ENCODE measurements at regions not wholly inside any gene's neighbourhood (a gene's known extent, or its start where the extent isn't known, plus 50 kb on each side); places are given as distances from the start of the nearest gene placed in this dataset.

GRCh38 chrX:34406580-34406979 lies 250.5 kb downstream of the TMEM47 start:
- H3K36me3 Mint-ChIP-seq: no peaks in the 10 kb centered on the region
- H3K4me1 Mint-ChIP-seq: no peaks in the 10 kb centered on the region
- H3K27me3 ChIP-seq (ENCODE audit: control insufficient read depth, insufficient read depth, low read length): no peaks in the 10 kb centered on the region
- WGBS (ENCODE audit: insufficient coverage): 86% methylated on average over 1 of the region's 1 CpG
- H3K4me3 Mint-ChIP-seq: no peak overlapping the region
- ATAC-seq (no peak), DNase-seq (no peak)
- no peak for TF ChIP-seq CTCF (IDR thresholded peaks at IDR 0.05)
- no peaks in the 10 kb centered on the region for H3K9me3 ChIP-seq (ENCODE audit: control insufficient read depth, insufficient read depth, low read length)
- H3K27ac ChIP-seq (ENCODE audit: low read length): no peak overlapping the region
- H3K27me3 Mint-ChIP-seq (ENCODE audit: low read depth in 2 of 2): no peaks in the 10 kb centered on the region
- no peak overlapping the region for H3K27ac Mint-ChIP-seq
- peaks cover 2 to 9% of the 10 kb centered on the region in 2 donors for H3K9me3 Mint-ChIP-seq
- H3K4me3 ChIP-seq (ENCODE audit: low read length): no peak overlapping the region
- no peaks in the 10 kb centered on the region for H3K36me3 ChIP-seq (ENCODE audit: control insufficient read depth, insufficient read depth, low read length)
- H3K4me1 ChIP-seq (ENCODE audit: control insufficient read depth, insufficient read depth, low read length): no peaks in the 10 kb centered on the region
- intact Hi-C loops (cut with micrococcal nuclease): no loop called here

GRCh38 chrX:34404386-34405070 lies 252.6 kb downstream of the TMEM47 start:
- no peaks in the 10 kb centered on the region for H3K9me3 ChIP-seq (ENCODE audit: control insufficient read depth, insufficient read depth, low read length)
- H3K4me1 ChIP-seq (ENCODE audit: control insufficient read depth, insufficient read depth, low read length): no peaks in the 10 kb centered on the region
- no peaks in the 10 kb centered on the region for H3K27me3 Mint-ChIP-seq (ENCODE audit: low read depth in 2 of 2)
- intact Hi-C loops (cut with micrococcal nuclease): no loop called here
- peaks cover 1 to 7% of the 10 kb centered on the region in 2 donors for H3K9me3 Mint-ChIP-seq
- ATAC-seq: no peak
- no peak overlapping the region for H3K4me3 Mint-ChIP-seq
- H3K36me3 ChIP-seq (ENCODE audit: control insufficient read depth, insufficient read depth, low read length): no peaks in the 10 kb centered on the region
- H3K4me3 ChIP-seq (ENCODE audit: low read length): no peak overlapping the region
- H3K4me1 Mint-ChIP-seq: no peaks in the 10 kb centered on the region
- no peaks in the 10 kb centered on the region for H3K27me3 ChIP-seq (ENCODE audit: control insufficient read depth, insufficient read depth, low read length)
- H3K27ac Mint-ChIP-seq: no peak overlapping the region
- 75% methylated on average over 7 of the region's 7 CpGs for WGBS (ENCODE audit: insufficient coverage)
- no peak for TF ChIP-seq CTCF (IDR thresholded peaks at IDR 0.05)
- DNase-seq: no peak
- H3K27ac ChIP-seq (ENCODE audit: low read length): no peak overlapping the region
- no peaks in the 10 kb centered on the region for H3K36me3 Mint-ChIP-seq

- Mint-ChIP-seq H3K36me3 (no peaks in the 10 kb centered on the region), H3K27ac (no peak overlapping the region), H3K27me3 (ENCODE audit: low read depth in 2 of 2) (no peaks in the 10 kb centered on the region), H3K4me3 (no peak overlapping the region), H3K4me1 (no peaks in the 10 kb centered on the region), H3K9me3 (peaks cover 4 to 14% of the 10 kb centered on the region in 2 donors)
- H3K4me1 ChIP-seq (ENCODE audit: control insufficient read depth, insufficient read depth, low read length): no peaks in the 10 kb centered on the region
- no peaks in the 10 kb centered on the region for H3K36me3 ChIP-seq (ENCODE audit: control insufficient read depth, insufficient read depth, low read length)
- no peak for ATAC-seq
- WGBS (ENCODE audit: insufficient coverage): no CpG with 5 or more reads among the region's 1 CpG
- DNase-seq: no peak
- H3K9me3 ChIP-seq (ENCODE audit: control insufficient read depth, insufficient read depth, low read length): no peaks in the 10 kb centered on the region
- intact Hi-C loops (cut with micrococcal nuclease): no loop called here
- H3K27me3 ChIP-seq (ENCODE audit: control insufficient read depth, insufficient read depth, low read length): no peaks in the 10 kb centered on the region
- TF ChIP-seq CTCF (IDR thresholded peaks at IDR 0.05): no peak
- no peak overlapping the region for H3K4me3 ChIP-seq (ENCODE audit: low read length)
- H3K27ac ChIP-seq (ENCODE audit: low read length): no peak overlapping the region
These were observed 255.7 kb downstream of the TMEM47 start for GRCh38 chrX:34401411-34401810.

GRCh38 chrX:34382416-34382815 lies 250.3 kb upstream of the FAM47A start:
- 100% methylated on average over 1 of the region's 2 CpGs for WGBS (ENCODE audit: insufficient coverage)
- H3K4me1 ChIP-seq (ENCODE audit: control insufficient read depth, insufficient read depth, low read length): no peaks in the 10 kb centered on the region
- ATAC-seq (no peak), DNase-seq (no peak)
- Mint-ChIP-seq H3K27me3 (ENCODE audit: low read depth in 2 of 2) (no peaks in the 10 kb centered on the region), H3K36me3 (no peaks in the 10 kb centered on the region), H3K9me3 (peaks cover 0 to 3% of the 10 kb centered on the region in 2 donors), H3K27ac (no peak overlapping the region), H3K4me1 (no peaks in the 10 kb centered on the region), H3K4me3 (no peak overlapping the region)
- TF ChIP-seq CTCF (IDR thresholded peaks at IDR 0.05): no peak
- no peaks in the 10 kb centered on the region for H3K9me3 ChIP-seq (ENCODE audit: control insufficient read depth, insufficient read depth, low read length)
- intact Hi-C loops (cut with micrococcal nuclease): no loop called here
- H3K4me3 ChIP-seq (ENCODE audit: low read length): no peak overlapping the region
- H3K36me3 ChIP-seq (ENCODE audit: control insufficient read depth, insufficient read depth, low read length): no peaks in the 10 kb centered on the region
- no peak overlapping the region for H3K27ac ChIP-seq (ENCODE audit: low read length)
- H3K27me3 ChIP-seq (ENCODE audit: control insufficient read depth, insufficient read depth, low read length): no peaks in the 10 kb centered on the region

Measured in natural killer cell (primary cell).